Endothelial cell of umbilical vein (primary cell): ENCODE measurements at regions not wholly inside any gene's neighbourhood (a gene's known extent, or its start where the extent isn't known, plus 50 kb on each side); places are given as distances from the start of the nearest gene placed in this dataset.
"Not testable (repeated sequence)": the region's sequence is repeated elsewhere in the genome, so short reads cannot be mapped to it uniquely, and the experiment has no call there.

Experiments
- BruUV-seq: library from RNA; stranded (reverse); fragments of 400-500 nt; replicated peaks from 2 replicates; lab custom pipeline; 2021; lab: Mats Ljungman, UMichigan
- CTCF ChIA-PET: fragments of 300-600, 350-600 bp; sonication (Branson Sonifier 250); formaldehyde crosslinking; loops from one replicate; lab custom pipeline; 2021; ENCODE audit warnings: antibody characterized with exemption, inconsistent platforms; lab: Charles Lee
- POLR2A ChIA-PET: fragments of 300-600, 350-600 bp; sonication (Branson Sonifier 250); formaldehyde crosslinking; loops from one replicate; lab custom pipeline; 2021; ENCODE audit warnings: antibody characterized with exemption, inconsistent platforms; lab: Charles Lee
- DNase-seq: peaks from one replicate; pipeline ENCODE4 v3.0.0-alpha.2; 2011; ENCODE audit warnings: low read depth, low spot score
- FAIRE-seq: peaks from 2 replicates; lab custom pipeline; 2011; peaks lifted over from hg19 to GRCh38; lab: Jason Lieb, UNC
- H2AFZ ChIP-seq: 2 replicates; pipeline ENCODE4 v1.6.0; 2012; ENCODE audit warnings: low read depth, low read length, control low read depth, inconsistent platforms
- H3K27ac ChIP-seq: 2 replicates; pipeline ENCODE4 v1.5.1; 2011; ENCODE audit warnings: low read depth, mild to moderate bottlenecking, control low read depth, low read length, moderate library complexity; ENCODE audit not compliant: insufficient read depth
- H3K27me3 ChIP-seq, 2 experiments: 2 replicates each; pipeline versions ENCODE4 v1.6.0 to v1.6.1; 2011; ENCODE audit warnings: low read length in 2 of 2, mixed read lengths in 1 of 2; ENCODE audit not compliant: control insufficient read depth in 2 of 2, insufficient read depth in 2 of 2
- H3K36me3 ChIP-seq, 2 experiments: 2 replicates in 1 of 2; 3 replicates in 1 of 2; pipeline ENCODE4 v1.5.1; 2011; ENCODE audit warnings: low read length in 2 of 2, mild to moderate bottlenecking in 1 of 2, moderate library complexity in 1 of 2; ENCODE audit not compliant: control insufficient read depth in 2 of 2, insufficient read depth in 2 of 2; ENCODE audit errors: extremely low read depth in 1 of 2
- H3K4me1 ChIP-seq: 3 replicates; pipeline ENCODE4 v1.5.1; 2011; ENCODE audit warnings: mild to moderate bottlenecking, low read length; ENCODE audit not compliant: control insufficient read depth, insufficient read depth; ENCODE audit errors: extremely low read depth
- H3K4me2 ChIP-seq: 2 replicates; pipeline ENCODE4 v1.6.1; 2011; ENCODE audit warnings: low read length, control low read depth, mixed read lengths; ENCODE audit not compliant: insufficient read depth
- H3K4me3 ChIP-seq, 3 experiments: fragments of 200-600 bp in 1 of 3; sonication (generic), shearing (Covaris generic) in 1 of 3; replicated peaks in 1 of 3; 2 replicates each; pipeline ENCODE4 v1.5.1; 2011 to 2016; ENCODE audit warnings: control low read depth in 3 of 3, low read length in 3 of 3, mild to moderate bottlenecking in 2 of 3, inconsistent platforms in 1 of 3, low read depth in 1 of 3, moderate library complexity in 1 of 3; ENCODE audit not compliant: insufficient read depth in 1 of 3
- H3K79me2 ChIP-seq: 2 replicates; pipeline ENCODE4 v1.6.0; 2012; ENCODE audit warnings: low read length, inconsistent platforms; ENCODE audit not compliant: control insufficient read depth, insufficient read depth
- H3K9ac ChIP-seq: replicated peaks from 2 replicates; pipeline ENCODE3; 2011; ENCODE audit warnings: low read length, control low read depth; ENCODE audit not compliant: insufficient read depth; ENCODE audit errors: extremely low read depth
- H3K9me1 ChIP-seq: replicated peaks from 3 replicates; pipeline ENCODE4 v1.6.0; 2011; ENCODE audit warnings: mild to moderate bottlenecking, low read length; ENCODE audit not compliant: control insufficient read depth, insufficient read depth; ENCODE audit errors: extremely low read depth
- H3K9me3 ChIP-seq: replicated peaks from 2 replicates; pipeline ENCODE4 v1.5.1; 2012; ENCODE audit warnings: low read length, inconsistent platforms; ENCODE audit not compliant: control insufficient read depth, insufficient read depth
- H4K20me1 ChIP-seq: replicated peaks from 2 replicates; pipeline ENCODE3; 2011; ENCODE audit warnings: mild to moderate bottlenecking, low read length; ENCODE audit not compliant: control insufficient read depth, insufficient read depth; ENCODE audit errors: extremely low read depth
- dilution Hi-C: fragments of 300-500 bp; cut with MboI; formaldehyde crosslinking; loops from one replicate; pipeline ENCODE4 v1.15.0; 2019; ENCODE audit warnings: low sequenced_read_pairs; ENCODE audit not compliant: extremely low pct_ligation_motif_present
- intact Hi-C: fragments of 100-400 bp; cut with micrococcal nuclease; formaldehyde crosslinking; loops from one replicate; pipeline ENCODE4 v1.10.0; 2022

DNA sequence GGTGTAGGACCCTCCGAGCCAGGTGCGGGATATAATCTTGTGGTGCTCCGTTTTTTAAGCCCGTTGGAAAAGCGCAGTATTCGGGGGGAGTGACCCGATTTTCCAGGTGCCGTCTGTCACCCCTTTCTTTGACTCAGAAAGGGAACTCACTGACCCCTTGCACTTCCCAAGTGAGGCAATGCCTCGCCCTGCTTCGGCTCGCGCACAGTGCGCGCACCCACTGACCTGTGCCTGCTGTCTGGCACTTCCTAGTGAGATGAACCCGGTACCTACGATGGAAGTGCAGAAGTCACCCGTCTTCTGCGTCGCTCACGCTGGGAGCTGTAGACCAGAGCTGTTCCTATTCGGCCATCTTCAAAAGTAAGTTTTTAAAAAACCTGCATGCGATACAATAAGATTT, 362.1 kb downstream of the HS3ST1 start:
- BruUV-seq, H2AFZ ChIP-seq, H3K4me2 ChIP-seq, CTCF ChIA-PET, H3K9me3 ChIP-seq, DNase-seq, H3K9ac ChIP-seq, intact Hi-C loops, H3K79me2 ChIP-seq, H3K4me3 ChIP-seq, H3K27ac ChIP-seq, H3K36me3 ChIP-seq, H3K27me3 ChIP-seq, H4K20me1 ChIP-seq, H3K9me1 ChIP-seq, H3K4me1 ChIP-seq, dilution Hi-C loops, FAIRE-seq, POLR2A ChIA-PET: not testable (repeated sequence)

DNA sequence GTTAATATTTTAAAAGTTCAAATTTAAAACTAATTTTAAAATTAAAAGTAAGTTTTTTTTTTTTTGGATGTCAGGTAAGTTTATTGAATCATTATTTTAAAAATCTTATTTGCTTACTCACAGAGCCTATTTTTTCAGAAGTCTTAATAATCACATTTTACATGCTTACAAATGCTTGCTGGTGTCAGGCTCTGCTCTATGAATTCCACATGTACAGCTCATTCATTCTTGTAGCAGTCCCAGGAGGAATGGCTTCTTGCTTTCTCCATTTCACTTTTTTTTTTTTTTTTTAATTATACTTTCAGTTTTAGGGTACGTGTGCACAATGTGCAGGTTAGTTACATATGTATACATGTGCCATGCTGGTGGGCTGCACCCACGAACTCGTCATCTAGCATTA, 368.1 kb downstream of the HS3ST1 start:
- dilution Hi-C loops, intact Hi-C loops, BruUV-seq, H4K20me1 ChIP-seq, H3K36me3 ChIP-seq, H3K9me1 ChIP-seq, CTCF ChIA-PET, H3K79me2 ChIP-seq, H3K4me1 ChIP-seq, POLR2A ChIA-PET, H3K4me2 ChIP-seq, H3K27me3 ChIP-seq, H2AFZ ChIP-seq, FAIRE-seq, DNase-seq, H3K9ac ChIP-seq, H3K27ac ChIP-seq, H3K9me3 ChIP-seq, H3K4me3 ChIP-seq: not testable (repeated sequence)

DNA sequence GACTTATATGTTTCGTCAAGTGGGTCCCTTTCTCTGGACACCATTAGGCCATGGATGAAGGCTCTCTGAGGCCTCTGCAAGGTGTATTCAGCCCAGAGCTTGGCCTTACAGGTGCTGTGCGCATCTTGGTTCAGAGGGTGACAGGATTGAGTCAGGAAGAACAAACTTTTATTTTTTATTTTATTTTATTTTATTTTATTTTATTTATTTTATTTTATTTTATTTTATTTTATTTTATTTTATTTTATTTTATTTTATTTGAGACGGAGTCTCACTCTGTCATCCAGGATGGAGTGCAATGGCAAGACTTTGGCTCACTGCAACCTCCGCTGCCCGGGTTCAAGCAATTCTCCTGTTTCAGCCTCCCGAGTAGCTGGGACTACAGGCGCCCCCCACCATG, 370.4 kb upstream of the CLNK start:
- H3K9me1 ChIP-seq, H3K27me3 ChIP-seq, H2AFZ ChIP-seq, BruUV-seq, POLR2A ChIA-PET, intact Hi-C loops, DNase-seq, H4K20me1 ChIP-seq, H3K4me1 ChIP-seq, dilution Hi-C loops, H3K4me2 ChIP-seq, H3K27ac ChIP-seq, CTCF ChIA-PET, H3K9ac ChIP-seq, FAIRE-seq, H3K4me3 ChIP-seq, H3K36me3 ChIP-seq, H3K79me2 ChIP-seq, H3K9me3 ChIP-seq: not testable (repeated sequence)
